ENCODE measurements at regions not wholly inside any gene's neighbourhood (a gene's known extent, or its start where the extent isn't known, plus 50 kb on each side); places are given as distances from the start of the nearest gene placed in this dataset.

DNA sequence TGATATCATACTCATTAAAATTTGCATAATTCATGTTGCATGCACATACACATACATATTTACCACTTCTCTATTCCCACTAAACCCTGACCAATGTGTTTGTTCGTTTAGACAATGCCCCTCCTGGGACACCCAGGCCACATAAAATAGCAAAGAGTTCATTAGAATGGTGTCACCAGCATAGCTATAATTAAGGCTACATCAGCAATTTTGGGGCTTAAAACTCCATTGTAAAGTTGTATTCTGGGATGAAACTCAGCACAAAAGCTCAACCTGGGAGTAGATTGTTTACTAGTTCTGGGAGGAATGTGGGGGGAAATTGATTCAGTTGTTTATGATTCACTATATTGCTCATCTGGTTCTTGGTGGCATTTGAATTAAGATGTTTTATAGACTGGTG is 522.2 kb upstream of the SUCLG2 start:
- TF ChIP-seq, protein P1, sequence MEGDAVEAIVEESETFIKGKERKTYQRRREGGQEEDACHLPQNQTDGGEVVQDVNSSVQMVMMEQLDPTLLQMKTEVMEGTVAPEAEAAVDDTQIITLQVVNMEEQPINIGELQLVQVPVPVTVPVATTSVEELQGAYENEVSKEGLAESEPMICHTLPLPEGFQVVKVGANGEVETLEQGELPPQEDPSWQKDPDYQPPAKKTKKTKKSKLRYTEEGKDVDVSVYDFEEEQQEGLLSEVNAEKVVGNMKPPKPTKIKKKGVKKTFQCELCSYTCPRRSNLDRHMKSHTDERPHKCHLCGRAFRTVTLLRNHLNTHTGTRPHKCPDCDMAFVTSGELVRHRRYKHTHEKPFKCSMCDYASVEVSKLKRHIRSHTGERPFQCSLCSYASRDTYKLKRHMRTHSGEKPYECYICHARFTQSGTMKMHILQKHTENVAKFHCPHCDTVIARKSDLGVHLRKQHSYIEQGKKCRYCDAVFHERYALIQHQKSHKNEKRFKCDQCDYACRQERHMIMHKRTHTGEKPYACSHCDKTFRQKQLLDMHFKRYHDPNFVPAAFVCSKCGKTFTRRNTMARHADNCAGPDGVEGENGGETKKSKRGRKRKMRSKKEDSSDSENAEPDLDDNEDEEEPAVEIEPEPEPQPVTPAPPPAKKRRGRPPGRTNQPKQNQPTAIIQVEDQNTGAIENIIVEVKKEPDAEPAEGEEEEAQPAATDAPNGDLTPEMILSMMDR (conservative IDR thresholded peaks at IDR 0.05; ENCODE audit: low read length), result no peak
- TF ChIP-seq EZH2phosphoT487 (IDR thresholded peaks at IDR 0.05; ENCODE audit: borderline replicate concordance, low read depth, low read length), result no peak
